DOHH2 (cell line): ENCODE measurements at regions not wholly inside any gene's neighbourhood (a gene's known extent, or its start where the extent isn't known, plus 50 kb on each side); places are given as distances from the start of the nearest gene placed in this dataset.
"Not testable (repeated sequence)": the region's sequence is repeated elsewhere in the genome, so short reads cannot be mapped to it uniquely, and the experiment has no call there.

Source experiments
- EZH2phosphoT487 ChIP-seq: fragments of 200-600 bp; sonication (generic); IDR thresholded peaks from 2 replicates; pipeline ENCODE4 v1.6.1; 2017; ENCODE audit warnings: borderline replicate concordance, mild to moderate bottlenecking, antibody characterized with exemption, low read length, moderate library complexity, mixed read lengths
- TF ChIP-seq, protein P1 (sequence below): fragments of 200-600 bp; sonication (generic); IDR thresholded peaks from one replicate; pipeline ENCODE4 v1.5.1; 2014; ENCODE audit warnings: antibody characterized with exemption, mild to moderate bottlenecking, low read depth, low read length; ENCODE audit not compliant: poor library complexity, severe bottlenecking

DNA sequence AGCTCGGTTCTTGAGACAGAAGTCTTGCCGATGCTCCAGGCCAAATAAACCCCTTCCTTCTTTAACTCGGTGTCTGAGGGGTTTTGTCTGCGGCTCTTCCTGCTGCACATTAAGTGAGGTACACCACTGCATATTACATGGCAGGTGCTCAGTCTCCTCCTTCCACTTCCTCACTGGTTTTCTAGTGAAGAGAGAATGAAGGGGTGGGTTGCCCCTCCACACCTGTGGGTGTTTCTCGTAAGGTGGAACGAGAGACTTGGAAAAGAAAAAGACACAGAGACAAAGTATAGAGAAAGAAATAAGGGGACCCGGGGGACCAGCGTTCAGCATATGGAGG is 138.0 kb downstream of the OR2B2 start:
- TF ChIP-seq, protein P1, sequence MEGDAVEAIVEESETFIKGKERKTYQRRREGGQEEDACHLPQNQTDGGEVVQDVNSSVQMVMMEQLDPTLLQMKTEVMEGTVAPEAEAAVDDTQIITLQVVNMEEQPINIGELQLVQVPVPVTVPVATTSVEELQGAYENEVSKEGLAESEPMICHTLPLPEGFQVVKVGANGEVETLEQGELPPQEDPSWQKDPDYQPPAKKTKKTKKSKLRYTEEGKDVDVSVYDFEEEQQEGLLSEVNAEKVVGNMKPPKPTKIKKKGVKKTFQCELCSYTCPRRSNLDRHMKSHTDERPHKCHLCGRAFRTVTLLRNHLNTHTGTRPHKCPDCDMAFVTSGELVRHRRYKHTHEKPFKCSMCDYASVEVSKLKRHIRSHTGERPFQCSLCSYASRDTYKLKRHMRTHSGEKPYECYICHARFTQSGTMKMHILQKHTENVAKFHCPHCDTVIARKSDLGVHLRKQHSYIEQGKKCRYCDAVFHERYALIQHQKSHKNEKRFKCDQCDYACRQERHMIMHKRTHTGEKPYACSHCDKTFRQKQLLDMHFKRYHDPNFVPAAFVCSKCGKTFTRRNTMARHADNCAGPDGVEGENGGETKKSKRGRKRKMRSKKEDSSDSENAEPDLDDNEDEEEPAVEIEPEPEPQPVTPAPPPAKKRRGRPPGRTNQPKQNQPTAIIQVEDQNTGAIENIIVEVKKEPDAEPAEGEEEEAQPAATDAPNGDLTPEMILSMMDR = not testable (repeated sequence)
- not testable (repeated sequence) for TF ChIP-seq EZH2phosphoT487
